Breast epithelium (tissue), 4 donors: ENCODE measurements at regions not wholly inside any gene's neighbourhood (a gene's known extent, or its start where the extent isn't known, plus 50 kb on each side); places are given as distances from the start of the nearest gene placed in this dataset.

ENCODE experiments used
- DNase-seq, 2 donors: peaks; one replicate each; pipeline ENCODE4 v3.0.0-alpha.2; 2019; ENCODE audit warnings: low spot score in 2 of 2
- H3K27ac ChIP-seq, 2 donors: fragments of 200-600 bp; sonication (generic) in 1 of 2; one replicate each; pipeline ENCODE4 v1.5.1; 2016 to 2019; ENCODE audit warnings: mild to moderate bottlenecking in 1 of 2
- H3K27me3 ChIP-seq, 2 donors: fragments of 200-600 bp; sonication (generic) in 1 of 2; one replicate each; pipeline versions ENCODE4 v1.5.1 to v1.6.0; 2017 to 2019; ENCODE audit warnings: control low read depth in 1 of 2, mild to moderate bottlenecking in 1 of 2
- H3K36me3 ChIP-seq: fragments of 200-600 bp; one replicate; pipeline ENCODE4 v1.5.1; 2019
- H3K4me1 ChIP-seq, 2 donors: fragments of 200-600 bp; sonication (generic); one replicate each; pipeline ENCODE4 v1.5.1; 2016 to 2019; ENCODE audit warnings: control low read depth in 1 of 2
- H3K4me3 ChIP-seq, 3 donors: fragments of 200-600 bp; sonication (generic); 1 replicate in 2 of 3; 2 replicates in 1 of 3; pipeline ENCODE4 v1.5.1; 2016 to 2019; ENCODE audit warnings: mild to moderate bottlenecking in 3 of 3, moderate library complexity in 2 of 3
- H3K9me3 ChIP-seq, 2 donors: fragments of 200-600 bp; sonication (generic) in 1 of 2; one replicate each; pipeline ENCODE4 v1.5.1; 2016 to 2019; ENCODE audit warnings: control low read depth in 1 of 2
- POLR2A ChIP-seq: fragments of 450-650 bp; IDR thresholded peaks from one replicate; pipeline ENCODE4 v1.6.1; 2016; ENCODE audit warnings: antibody characterized with exemption, mild to moderate bottlenecking, moderate library complexity
- POLR2AphosphoS5 ChIP-seq, 3 donors: sonication (generic); formaldehyde crosslinking; IDR thresholded peaks; one replicate each; pipeline ENCODE4 v1.6.1; 2017; ENCODE audit warnings: antibody characterized with exemption in 3 of 3
- intact Hi-C: fragments of 100-400 bp; cut with DNase I; formaldehyde crosslinking; loops from one replicate; pipeline ENCODE4 v1.15.1; 2023; ENCODE audit warnings: low total_unique reads
- TF ChIP-seq, protein P1 (sequence below), 3 donors: fragments of 450-650 bp; IDR thresholded peaks; one replicate each; pipeline ENCODE4 v1.5.1; 2016 to 2017; ENCODE audit warnings: antibody characterized with exemption in 3 of 3, mild to moderate bottlenecking in 3 of 3, moderate library complexity in 3 of 3

DNA sequence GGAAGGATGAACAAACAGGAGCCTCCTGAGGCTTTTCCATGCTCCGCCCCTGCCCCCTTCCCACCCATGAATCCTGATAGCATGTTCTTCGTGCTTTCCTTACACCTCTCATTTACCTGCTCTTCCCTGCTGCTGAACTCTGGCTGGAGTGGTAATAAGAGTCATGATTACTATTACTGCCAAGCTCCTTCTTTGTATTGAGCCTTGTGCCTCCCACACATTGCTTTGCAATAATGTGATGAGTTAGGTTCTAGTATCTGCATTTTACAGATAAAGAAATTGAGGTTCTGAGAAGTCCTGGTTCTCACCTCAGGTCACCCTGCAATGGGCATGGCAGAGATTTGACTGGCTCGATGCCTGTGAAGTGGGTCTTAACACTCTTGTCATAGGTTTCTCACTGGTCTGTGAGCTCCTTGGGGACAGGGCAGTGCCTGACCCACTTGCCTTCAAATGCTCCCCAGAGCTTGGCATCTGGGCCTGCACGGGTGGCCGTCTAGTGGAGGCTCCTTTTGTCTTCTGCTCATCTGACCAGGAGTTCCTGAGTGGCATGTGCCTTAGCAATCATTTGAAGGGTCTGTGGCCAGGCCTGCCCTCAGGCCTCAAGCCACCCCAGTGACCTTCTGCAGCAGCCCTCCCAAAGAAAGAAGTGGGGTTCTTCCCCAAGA lies 309.2 kb upstream of the ZMIZ1 start:
- Histone ChIP-seq H3K27me3 (no peaks in the 10 kb centered on the region), H3K4me1 (peaks cover 4 to 16% of the 10 kb centered on the region in 2 donors), H3K4me3 (no peak overlapping the region), H3K36me3 (no peaks in the 10 kb centered on the region), H3K27ac (no peak overlapping the region), H3K9me3 (no peaks in the 10 kb centered on the region)
- no peak for DNase-seq
- intact Hi-C loops: no loop called here
- TF ChIP-seq, protein P1, sequence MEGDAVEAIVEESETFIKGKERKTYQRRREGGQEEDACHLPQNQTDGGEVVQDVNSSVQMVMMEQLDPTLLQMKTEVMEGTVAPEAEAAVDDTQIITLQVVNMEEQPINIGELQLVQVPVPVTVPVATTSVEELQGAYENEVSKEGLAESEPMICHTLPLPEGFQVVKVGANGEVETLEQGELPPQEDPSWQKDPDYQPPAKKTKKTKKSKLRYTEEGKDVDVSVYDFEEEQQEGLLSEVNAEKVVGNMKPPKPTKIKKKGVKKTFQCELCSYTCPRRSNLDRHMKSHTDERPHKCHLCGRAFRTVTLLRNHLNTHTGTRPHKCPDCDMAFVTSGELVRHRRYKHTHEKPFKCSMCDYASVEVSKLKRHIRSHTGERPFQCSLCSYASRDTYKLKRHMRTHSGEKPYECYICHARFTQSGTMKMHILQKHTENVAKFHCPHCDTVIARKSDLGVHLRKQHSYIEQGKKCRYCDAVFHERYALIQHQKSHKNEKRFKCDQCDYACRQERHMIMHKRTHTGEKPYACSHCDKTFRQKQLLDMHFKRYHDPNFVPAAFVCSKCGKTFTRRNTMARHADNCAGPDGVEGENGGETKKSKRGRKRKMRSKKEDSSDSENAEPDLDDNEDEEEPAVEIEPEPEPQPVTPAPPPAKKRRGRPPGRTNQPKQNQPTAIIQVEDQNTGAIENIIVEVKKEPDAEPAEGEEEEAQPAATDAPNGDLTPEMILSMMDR (IDR thresholded peaks at IDR 0.05): no peak
- TF ChIP-seq POLR2AphosphoS5 (IDR thresholded peaks at IDR 0.05) (no peak), POLR2A (no peak)

DNA sequence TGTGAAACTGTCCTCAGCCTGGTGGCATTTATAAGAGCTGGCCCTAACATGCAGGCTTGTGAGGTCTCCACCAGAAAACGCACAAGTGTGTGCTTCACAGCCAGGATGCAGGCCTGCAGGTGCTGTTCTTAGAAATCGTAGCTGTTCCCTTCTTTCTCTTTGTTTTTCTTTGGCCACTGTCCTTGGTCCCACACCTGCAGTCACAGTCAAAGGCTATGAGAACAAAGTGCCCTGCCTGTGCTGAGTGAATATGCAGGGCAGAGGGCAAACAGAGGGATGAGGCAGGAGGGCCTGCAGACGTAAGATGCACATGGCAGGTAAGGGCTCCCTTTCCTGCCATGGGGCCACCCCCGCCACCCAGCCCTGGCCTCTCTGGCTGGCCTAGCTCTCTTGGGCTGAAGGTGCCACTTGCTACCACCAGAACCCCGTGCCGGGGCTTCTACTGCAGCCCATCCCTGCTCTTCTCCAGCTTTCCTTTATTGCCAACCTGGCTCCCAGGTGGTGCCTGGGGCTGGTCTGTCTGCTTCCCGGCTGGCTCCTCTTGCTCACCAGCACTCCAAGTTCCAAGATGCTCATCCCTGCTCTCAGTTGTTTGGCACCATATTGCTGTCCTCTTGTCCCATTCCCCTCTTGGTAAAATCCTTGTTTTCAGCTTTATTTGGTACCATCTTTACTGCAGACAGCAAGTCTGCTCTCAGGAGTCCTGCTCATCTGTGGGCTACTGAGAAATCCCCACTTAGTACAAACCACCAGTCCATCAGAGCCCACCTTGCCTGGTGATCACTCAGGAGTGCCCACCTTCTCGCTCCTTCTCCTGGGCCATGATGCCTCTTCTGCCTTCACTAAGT lies 308.1 kb upstream of the ZMIZ1 start:
- no peak overlapping the region for H3K27ac ChIP-seq
- H3K4me1 ChIP-seq: peaks cover 4 to 16% of the 10 kb centered on the region in 2 donors
- H3K36me3 ChIP-seq: no peaks in the 10 kb centered on the region
- TF ChIP-seq POLR2AphosphoS5 (IDR thresholded peaks at IDR 0.05) (no peak), POLR2A (no peak)
- TF ChIP-seq, protein P1 (IDR thresholded peaks at IDR 0.05): no peak
- H3K9me3 ChIP-seq: no peaks in the 10 kb centered on the region
- no peaks in the 10 kb centered on the region for H3K27me3 ChIP-seq
- no peak for DNase-seq
- H3K4me3 ChIP-seq: no peak overlapping the region
- intact Hi-C loops: no loop called here

DNA sequence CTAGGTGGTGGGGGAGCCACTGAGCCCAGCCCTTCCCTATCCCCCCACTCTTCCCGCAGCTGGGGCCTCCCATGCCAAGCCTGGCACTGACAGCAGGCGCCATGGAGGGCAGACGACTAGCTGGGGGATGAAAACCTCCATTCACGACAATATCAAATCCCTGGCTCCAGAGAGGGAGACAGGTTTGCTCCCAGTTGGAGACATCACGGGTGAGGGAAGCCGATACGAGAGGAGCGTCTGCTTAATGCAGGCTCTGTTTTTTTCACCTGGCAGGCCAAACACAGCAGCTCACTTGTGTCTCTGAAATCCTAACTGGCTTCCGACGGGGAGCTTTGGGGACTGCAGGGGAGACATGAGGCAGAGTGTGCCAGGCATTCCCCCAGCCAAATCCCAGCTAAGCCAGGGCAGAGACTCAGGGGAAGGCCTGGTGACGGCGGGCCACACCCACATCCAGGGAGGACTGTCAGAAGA lies 307.4 kb upstream of the ZMIZ1 start:
- H3K9me3 ChIP-seq: no peaks in the 10 kb centered on the region
- TF ChIP-seq POLR2A (no peak), POLR2AphosphoS5 (IDR thresholded peaks at IDR 0.05) (no peak)
- TF ChIP-seq, protein P1 (IDR thresholded peaks at IDR 0.05): no peak
- peaks cover 4 to 14% of the 10 kb centered on the region in 2 donors for H3K4me1 ChIP-seq
- no peak overlapping the region for H3K4me3 ChIP-seq
- no peaks in the 10 kb centered on the region for H3K36me3 ChIP-seq
- no peak overlapping the region for H3K27ac ChIP-seq
- no peak for DNase-seq
- intact Hi-C loops: no loop called here
- no peaks in the 10 kb centered on the region for H3K27me3 ChIP-seq

DNA sequence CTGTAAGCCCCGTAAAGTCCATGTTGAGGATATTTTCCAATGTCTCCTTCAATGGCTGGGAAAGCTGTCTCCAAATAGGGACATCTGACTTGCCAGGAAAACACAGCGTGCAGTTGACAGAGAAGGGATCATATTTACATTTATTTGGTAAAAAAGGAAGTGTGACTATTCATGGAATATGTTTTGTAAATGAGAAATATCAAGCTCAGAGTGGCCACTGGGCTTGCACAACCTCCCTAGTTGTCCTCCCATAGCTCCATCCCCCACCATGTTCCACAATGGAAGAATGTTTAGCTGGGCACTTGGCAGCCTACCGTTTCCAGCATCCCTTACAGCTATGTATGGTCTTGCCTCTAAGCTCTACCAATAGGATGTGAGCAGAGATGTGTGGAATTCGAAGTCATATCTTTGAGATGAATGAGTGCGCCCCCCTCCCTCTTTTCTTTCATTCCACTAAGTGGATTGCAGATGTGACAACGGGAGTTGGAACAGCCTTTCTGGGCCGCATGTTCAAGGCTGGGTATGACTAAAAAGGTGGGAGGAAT lies 306.6 kb upstream of the ZMIZ1 start:
- Histone ChIP-seq H3K4me1 (peaks cover 0 to 6% of the 10 kb centered on the region in 2 donors), H3K9me3 (no peaks in the 10 kb centered on the region), H3K4me3 (no peak overlapping the region), H3K27ac (no peak overlapping the region), H3K27me3 (no peaks in the 10 kb centered on the region), H3K36me3 (no peaks in the 10 kb centered on the region)
- TF ChIP-seq POLR2AphosphoS5 (IDR thresholded peaks at IDR 0.05) (no peak), POLR2A (no peak)
- TF ChIP-seq, protein P1 (IDR thresholded peaks at IDR 0.05): no peak
- no peak for DNase-seq
- intact Hi-C loops: no loop called here

DNA sequence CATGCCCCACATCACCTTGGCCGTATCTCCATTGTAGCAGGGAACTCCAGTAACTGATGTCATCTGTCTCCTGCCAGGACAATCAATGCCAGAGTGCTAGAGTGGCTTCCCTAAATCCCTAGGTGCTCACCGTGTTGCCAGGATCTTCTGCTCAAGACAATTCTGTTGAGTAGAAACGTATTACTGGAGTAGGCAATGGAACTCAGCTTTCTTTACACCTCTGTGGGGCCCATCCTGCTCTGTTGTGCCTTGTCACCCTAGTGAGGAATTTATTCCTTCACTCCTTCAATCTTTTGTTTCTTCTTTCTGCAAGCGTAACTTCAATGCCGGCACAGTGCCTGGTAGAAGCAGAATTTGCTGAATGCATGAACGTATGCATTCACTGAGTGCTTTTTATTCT lies 305.5 kb upstream of the ZMIZ1 start:
- TF ChIP-seq POLR2A (no peak), POLR2AphosphoS5 (IDR thresholded peaks at IDR 0.05) (no peak)
- TF ChIP-seq, protein P1 (IDR thresholded peaks at IDR 0.05): no peak
- intact Hi-C loops: no loop called here
- H3K4me3 ChIP-seq: no peak overlapping the region
- no peak for DNase-seq
- H3K9me3 ChIP-seq: no peaks in the 10 kb centered on the region
- no peaks in the 10 kb centered on the region for H3K27me3 ChIP-seq
- no peaks in the 10 kb centered on the region for H3K36me3 ChIP-seq
- H3K27ac ChIP-seq: peak overlapping the region; percentile 68 to 78
- peaks cover 0 to 5% of the 10 kb centered on the region in 2 donors for H3K4me1 ChIP-seq
